Stimulated activated CD8-positive, alpha-beta memory T cell treated with anti-CD3 and anti-CD28 coated beads, Interleukin-7, amount 100 ng/mL, for 24 hours (primary cell): ENCODE measurements at regions not wholly inside any gene's neighbourhood (a gene's known extent, or its start where the extent isn't known, plus 50 kb on each side); places are given as distances from the start of the nearest gene placed in this dataset.

ENCODE experiments used
- DNase-seq: peaks from one replicate; pipeline ENCODE4 v3.0.0-alpha.2; 2020; ENCODE audit warnings: low read depth

GRCh38 chr5:39506211-39506610 lies 81.4 kb upstream of the DAB2 start:
- no peak for DNase-seq

GRCh38 chr5:39505791-39506190 lies 81.0 kb upstream of the DAB2 start:
- DNase-seq = no peak

GRCh38 chr5:39505363-39505762 lies 80.6 kb upstream of the DAB2 start:
- DNase-seq = no peak

GRCh38 chr5:39503155-39503554 lies 78.4 kb upstream of the DAB2 start:
- no peak for DNase-seq

- no peak for DNase-seq
These were observed 77.9 kb upstream of the DAB2 start for GRCh38 chr5:39502704-39503103.

- DNase-seq = no peak
These were observed 76.6 kb upstream of the DAB2 start for GRCh38 chr5:39501397-39501796.

GRCh38 chr5:39500551-39501175 lies 75.9 kb upstream of the DAB2 start:
- DNase-seq = no peak

- no peak for DNase-seq
These were observed 73.6 kb upstream of the DAB2 start for GRCh38 chr5:39498278-39498952.

- DNase-seq = no peak
These were observed 72.5 kb upstream of the DAB2 start for GRCh38 chr5:39497322-39497721.

- no peak for DNase-seq
These were observed 70.4 kb upstream of the DAB2 start for GRCh38 chr5:39495227-39495626.

GRCh38 chr5:39494534-39494933 lies 69.8 kb upstream of the DAB2 start:
- DNase-seq = no peak

GRCh38 chr5:39494107-39494510 lies 69.3 kb upstream of the DAB2 start:
- no peak for DNase-seq

- DNase-seq = no peak
These were observed 66.4 kb upstream of the DAB2 start for GRCh38 chr5:39491210-39491609.

- no peak for DNase-seq
These were observed 64.5 kb upstream of the DAB2 start for GRCh38 chr5:39489263-39489662.

GRCh38 chr5:39486790-39487189 lies 62.0 kb upstream of the DAB2 start:
- no peak for DNase-seq

- no peak for DNase-seq
These were observed 61.6 kb upstream of the DAB2 start for GRCh38 chr5:39486361-39486760.

GRCh38 chr5:39485079-39485478 lies 60.3 kb upstream of the DAB2 start:
- no peak for DNase-seq

GRCh38 chr5:39484673-39485072 lies 59.9 kb upstream of the DAB2 start:
- DNase-seq = no peak

GRCh38 chr5:39482098-39482497 lies 57.3 kb upstream of the DAB2 start:
- DNase-seq = no peak

GRCh38 chr5:39479537-39479936 lies 54.8 kb upstream of the DAB2 start:
- no peak for DNase-seq

- DNase-seq = no peak
These were observed 54.1 kb upstream of the DAB2 start for GRCh38 chr5:39478863-39479262.

GRCh38 chr5:39476843-39477220 lies 52.1 kb upstream of the DAB2 start:
- no peak for DNase-seq

- no peak for DNase-seq
These were observed 51.4 kb upstream of the DAB2 start for GRCh38 chr5:39475881-39476842.
